Gastroesophageal sphincter (tissue), 3 donors: ENCODE measurements at regions not wholly inside any gene's neighbourhood (a gene's known extent, or its start where the extent isn't known, plus 50 kb on each side); places are given as distances from the start of the nearest gene placed in this dataset.

ENCODE experiments used
- CTCF ChIP-seq, 4 experiments: fragments of 200-600 bp in 2 of 4; fragments of 450-650 bp in 2 of 4; sonication (generic) in 1 of 4; IDR thresholded peaks; one replicate each; pipeline ENCODE4 v1.5.1; 2017 to 2019; ENCODE audit warnings: antibody characterized with exemption in 4 of 4, mild to moderate bottlenecking in 2 of 4, moderate library complexity in 2 of 4
- POLR2AphosphoS5 ChIP-seq: sonication (generic); formaldehyde crosslinking; IDR thresholded peaks from one replicate; pipeline ENCODE4 v1.6.1; 2017; ENCODE audit warnings: antibody characterized with exemption

- TF ChIP-seq POLR2AphosphoS5 = no peak
- no peak for TF ChIP-seq CTCF (IDR thresholded peaks at IDR 0.05)
Observed at GRCh38 chr12:124384299-124384894, 89.5 kb downstream of the RFLNA start.
